Ureter (tissue), 1 donor: ENCODE measurements at regions not wholly inside any gene's neighbourhood (a gene's known extent, or its start where the extent isn't known, plus 50 kb on each side); places are given as distances from the start of the nearest gene placed in this dataset.

ENCODE experiments used
- DNase-seq: peaks from one replicate; pipeline ENCODE4 v3.0.0-alpha.2; 2020; ENCODE audit warnings: low spot score
- donor health status: DM: yes; HTN: yes; CAD: no.

GRCh38 chr18:77658299-77658662 is 408.6 kb downstream of the GALR1 start:
- DNase-seq = no peak

GRCh38 chr18:77658751-77659448 is 409.3 kb downstream of the GALR1 start:
- DNase-seq = no peak

- no peak for DNase-seq
Measured at GRCh38 chr18:77666613-77667012, 417.0 kb downstream of the GALR1 start.

GRCh38 chr18:77668219-77668618 is 418.6 kb downstream of the GALR1 start:
- DNase-seq = no peak

- no peak for DNase-seq
Measured at GRCh38 chr18:77669331-77669730, 419.7 kb downstream of the GALR1 start.

DNA sequence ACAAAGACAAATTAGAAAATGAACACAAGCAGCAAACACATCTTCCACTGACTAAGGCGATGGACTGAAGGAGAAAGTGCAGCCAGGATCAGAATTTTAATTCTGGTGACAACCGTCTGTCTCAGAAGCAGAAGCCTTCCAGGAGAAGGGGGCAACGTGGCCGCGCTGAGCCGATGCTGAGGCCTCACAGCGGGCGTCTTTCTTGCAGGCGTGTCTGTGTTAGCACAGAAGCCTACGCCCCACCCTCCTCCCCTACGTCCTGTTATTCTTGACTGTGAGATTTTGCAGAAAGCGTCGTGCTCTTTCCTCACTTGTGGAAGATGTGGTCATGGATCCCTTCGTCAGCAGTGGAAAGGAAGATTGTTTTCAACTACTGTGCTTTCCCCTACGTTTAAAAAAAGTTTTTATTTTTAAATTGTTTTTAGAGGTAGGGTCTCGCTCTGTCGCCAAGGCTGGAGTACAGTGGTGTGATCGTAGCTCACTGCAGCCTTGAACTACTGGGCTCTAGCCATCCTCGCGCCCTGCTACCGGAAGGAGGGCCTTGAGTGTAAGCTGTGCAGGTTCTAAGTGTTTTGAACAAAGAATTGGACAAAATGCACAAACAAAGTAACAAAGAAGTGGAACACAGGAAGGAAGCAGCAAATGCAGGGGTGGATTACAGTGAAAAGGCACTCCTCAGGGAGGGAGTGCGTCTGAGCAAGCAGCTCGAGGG is 422.0 kb downstream of the GALR1 start:
- DNase-seq = no peak

- no peak for DNase-seq
Measured at GRCh38 chr18:77676910-77677309, 427.3 kb downstream of the GALR1 start.

DNA sequence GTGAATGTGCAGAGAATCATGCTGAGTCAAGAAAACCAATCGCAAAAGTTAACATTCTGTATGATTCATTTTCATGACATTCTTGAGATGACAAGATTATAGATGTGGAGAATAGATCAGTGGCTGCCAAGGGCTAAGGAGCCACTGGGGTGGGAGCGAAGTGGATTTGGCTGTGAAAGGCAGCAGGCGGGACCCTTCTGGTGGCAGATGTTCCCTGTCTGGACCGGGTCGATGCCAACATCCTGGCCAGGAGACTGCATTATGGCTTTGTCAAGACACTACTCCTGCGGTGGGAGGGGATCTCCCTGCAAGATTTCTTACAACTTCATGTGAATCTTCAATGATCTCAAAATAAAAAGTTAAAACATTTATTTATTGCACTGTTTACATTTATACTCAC is 427.9 kb downstream of the GALR1 start:
- DNase-seq = no peak

GRCh38 chr18:77679869-77680268 is 430.2 kb downstream of the GALR1 start:
- DNase-seq = no peak

- DNase-seq = no peak
Measured at GRCh38 chr18:77700051-77700450, 450.4 kb downstream of the GALR1 start.

- DNase-seq = no peak
Measured at GRCh38 chr18:77701977-77702376, 452.3 kb downstream of the GALR1 start.

- DNase-seq = no peak
Measured at GRCh38 chr18:77702686-77703085, 453.0 kb downstream of the GALR1 start.

DNA sequence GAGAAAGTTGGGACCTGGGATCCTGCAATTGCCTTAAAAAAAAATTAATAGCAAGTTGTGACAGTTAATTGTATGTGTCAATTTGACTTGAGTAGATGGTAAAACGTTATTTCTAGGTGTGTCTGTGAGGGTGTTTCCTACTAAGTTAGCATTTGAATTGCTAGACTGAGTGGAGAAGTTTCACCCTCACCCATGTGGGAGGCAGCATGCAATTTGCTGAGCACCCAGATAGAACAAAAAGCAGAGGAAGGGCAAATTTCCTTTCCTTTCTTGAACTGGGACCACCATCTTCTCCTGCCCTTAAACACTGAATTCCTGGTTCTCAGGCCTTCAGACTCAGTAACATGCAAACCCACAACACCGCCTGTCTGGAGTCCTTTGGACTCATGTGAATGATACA is 455.7 kb downstream of the GALR1 start:
- no peak for DNase-seq

- no peak for DNase-seq
Measured at GRCh38 chr18:77708826-77709506, 459.3 kb downstream of the GALR1 start.

GRCh38 chr18:77711096-77711495 is 461.4 kb downstream of the GALR1 start:
- DNase-seq = no peak

GRCh38 chr18:77714716-77715115 is 465.1 kb downstream of the GALR1 start:
- no peak for DNase-seq

- no peak for DNase-seq
Measured at GRCh38 chr18:77716282-77716681, 466.6 kb downstream of the GALR1 start.

GRCh38 chr18:77733292-77733903 is 483.8 kb downstream of the GALR1 start:
- no peak for DNase-seq

DNA sequence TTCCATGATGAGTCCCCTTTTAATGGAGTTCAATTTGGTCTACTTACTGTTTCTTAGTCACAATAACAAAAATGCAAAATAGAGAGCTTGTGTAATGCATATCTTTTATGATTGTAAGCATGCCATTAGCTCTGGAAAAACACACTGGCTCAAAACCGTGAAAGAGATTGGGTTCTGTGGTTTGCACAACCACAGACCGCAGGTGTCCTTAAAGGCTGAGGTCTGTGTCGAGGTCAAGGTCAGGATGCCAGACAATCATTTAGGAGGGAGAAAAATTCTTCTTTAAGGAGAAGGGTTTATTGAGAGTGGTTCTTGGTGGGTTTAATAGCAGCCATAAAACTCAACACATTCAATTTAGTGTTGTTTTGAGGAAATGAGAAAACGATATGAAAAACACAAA is 487.2 kb downstream of the GALR1 start:
- no peak for DNase-seq

GRCh38 chr18:77737405-77737804 is 487.8 kb downstream of the GALR1 start:
- no peak for DNase-seq

GRCh38 chr18:77749089-77749488 is 499.4 kb downstream of the GALR1 start:
- DNase-seq = no peak

DNA sequence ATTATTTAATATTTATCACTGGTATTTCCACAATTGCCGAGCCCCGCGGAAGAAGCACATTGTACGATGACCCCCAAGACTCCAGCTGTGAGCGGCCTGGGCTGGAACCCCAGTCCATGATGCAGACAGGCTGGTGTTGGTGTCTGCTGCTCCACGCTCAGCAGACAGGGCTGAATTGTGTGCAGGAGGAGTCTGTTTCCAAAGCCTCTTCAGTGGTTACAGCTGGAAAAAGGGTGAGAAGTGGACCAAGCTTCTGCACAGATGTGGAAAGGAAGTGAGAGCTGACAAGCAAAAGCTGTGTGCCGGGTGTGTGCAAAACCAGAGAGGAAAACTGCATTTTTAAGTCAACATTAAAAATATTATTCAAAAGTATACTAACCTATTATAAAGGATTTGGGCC is 500.4 kb downstream of the GALR1 start:
- no peak for DNase-seq
